B cell (primary cell): ENCODE measurements at regions not wholly inside any gene's neighbourhood (a gene's known extent, or its start where the extent isn't known, plus 50 kb on each side); places are given as distances from the start of the nearest gene placed in this dataset.

ENCODE experiments used
- CTCF ChIP-seq: fragments of 200-600 bp; IDR thresholded peaks from one replicate; pipeline ENCODE4 v1.8.0; 2022; ENCODE audit warnings: antibody characterized with exemption, mild to moderate bottlenecking
- EZH2 ChIP-seq: IDR thresholded peaks from 2 replicates; pipeline ENCODE4 v1.6.1; 2012; ENCODE audit warnings: borderline replicate concordance, low read depth, mild to moderate bottlenecking, moderate library complexity, low read length; ENCODE audit not compliant: insufficient read depth, poor library complexity, severe bottlenecking

GRCh38 chr5:27216367-27216950, 178.1 kb upstream of the CDH9 start:
- TF ChIP-seq CTCF: no peak
- no peak for TF ChIP-seq EZH2
